ENCODE measurements at regions not wholly inside any gene's neighbourhood (a gene's known extent, or its start where the extent isn't known, plus 50 kb on each side); places are given as distances from the start of the nearest gene placed in this dataset.

DNA sequence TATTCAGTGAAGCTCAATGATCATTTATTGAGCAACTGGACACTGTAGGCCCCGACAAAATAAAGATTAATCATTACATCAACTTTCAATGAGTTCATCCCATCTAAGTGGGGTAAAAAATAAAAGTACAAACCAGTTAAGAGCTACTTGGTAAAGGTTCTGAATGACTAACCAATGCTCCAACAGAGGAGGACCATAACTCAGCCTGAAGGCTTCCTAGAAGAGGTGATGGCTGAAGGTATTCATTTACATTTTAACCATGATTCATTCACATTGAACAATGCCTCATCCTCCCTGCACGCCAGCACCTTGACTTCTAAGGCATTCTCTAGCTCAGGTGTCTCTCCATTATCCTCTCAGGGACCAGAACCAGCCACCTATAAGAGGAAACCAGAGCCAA lies 201.4 kb downstream of the ZNF462 start:
- Histone ChIP-seq H3K4me3 (no peak overlapping the region), H3K9me3 (no peaks in the 10 kb centered on the region), H3K27me3 (no peaks in the 10 kb centered on the region), H3K27ac (no peak overlapping the region), H3K36me3 (no peaks in the 10 kb centered on the region), H3K9ac (ENCODE audit: low read depth in 2 of 2, low read length in 2 of 2) (no peak overlapping the region), H3K4me1 (no peaks in the 10 kb centered on the region)
- TF ChIP-seq CTCF (IDR thresholded peaks at IDR 0.05): no peak
- intact Hi-C loops (cut with DNase I): loop anchor here (10.0 kb wide), 1 partner anchor 200 kb away; the partner anchor contains the start of gene ZNF462
- no peak for DNase-seq

GRCh38 chr9:107065549-107065948 lies 202.6 kb downstream of the ZNF462 start:
- H3K4me3 ChIP-seq: no peak overlapping the region
- no peak overlapping the region for H3K9ac ChIP-seq (ENCODE audit: low read depth in 2 of 2, low read length in 2 of 2)
- H3K9me3 ChIP-seq: no peaks in the 10 kb centered on the region
- H3K27me3 ChIP-seq: no peaks in the 10 kb centered on the region
- no peaks in the 10 kb centered on the region for H3K4me1 ChIP-seq
- no peak for TF ChIP-seq CTCF (IDR thresholded peaks at IDR 0.05)
- intact Hi-C loops (cut with DNase I): loop anchor here (10.0 kb wide), 1 partner anchor 201 kb away; the partner anchor contains the start of gene ZNF462
- DNase-seq: no peak
- H3K27ac ChIP-seq: no peak overlapping the region
- H3K36me3 ChIP-seq: no peaks in the 10 kb centered on the region

- H3K27me3 ChIP-seq: no peaks in the 10 kb centered on the region
- TF ChIP-seq CTCF (IDR thresholded peaks at IDR 0.05): no peak
- intact Hi-C loops (cut with DNase I): loop anchor here (10.0 kb wide), 1 partner anchor 203 kb away; the partner anchor contains the start of gene ZNF462
- no peaks in the 10 kb centered on the region for H3K9me3 ChIP-seq
- DNase-seq: peak; percentile 80
- no peaks in the 10 kb centered on the region for H3K36me3 ChIP-seq
- no peak overlapping the region for H3K4me3 ChIP-seq
- peak overlapping the region; percentile 87 for H3K27ac ChIP-seq
- no peaks in the 10 kb centered on the region for H3K4me1 ChIP-seq
- H3K9ac ChIP-seq (ENCODE audit: low read depth in 2 of 2, low read length in 2 of 2): peak overlapping the region in 1 of 2 donors; percentile 54
Measured at GRCh38 chr9:107067739-107068416, 204.9 kb downstream of the ZNF462 start.

DNA sequence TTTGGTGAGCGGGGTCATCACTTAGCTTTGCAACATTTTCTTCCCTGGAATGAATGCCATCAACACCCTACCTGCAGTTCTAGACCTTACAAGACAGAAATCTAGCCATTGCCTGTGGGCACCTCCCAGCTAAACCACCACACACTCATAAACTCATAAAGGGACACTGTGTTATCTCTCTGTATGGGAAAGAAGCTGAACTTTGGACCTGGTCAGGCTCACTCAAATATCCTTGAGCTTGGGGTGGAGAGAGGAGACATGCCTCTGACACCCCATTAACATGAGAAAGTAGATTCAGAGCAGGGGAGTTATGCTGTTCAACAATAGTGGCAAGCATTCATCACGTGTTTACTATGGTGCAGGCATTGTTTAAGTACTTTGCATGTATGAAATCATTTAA lies 205.6 kb downstream of the ZNF462 start:
- no peaks in the 10 kb centered on the region for H3K36me3 ChIP-seq
- H3K27me3 ChIP-seq: no peaks in the 10 kb centered on the region
- no peaks in the 10 kb centered on the region for H3K4me1 ChIP-seq
- no peak overlapping the region for H3K4me3 ChIP-seq
- peak overlapping the region; percentile 87 for H3K27ac ChIP-seq
- no peak for TF ChIP-seq CTCF (IDR thresholded peaks at IDR 0.05)
- H3K9ac ChIP-seq (ENCODE audit: low read depth in 2 of 2, low read length in 2 of 2): peak overlapping the region in 1 of 2 donors; percentile 54
- intact Hi-C loops (cut with DNase I): loop anchor here (10.0 kb wide), 1 partner anchor 204 kb away; the partner anchor contains the start of gene ZNF462
- DNase-seq: peak; percentile 77
- no peaks in the 10 kb centered on the region for H3K9me3 ChIP-seq

- Histone ChIP-seq H3K36me3 (no peaks in the 10 kb centered on the region), H3K9ac (ENCODE audit: low read depth in 2 of 2, low read length in 2 of 2) (no peak overlapping the region), H3K27ac (no peak overlapping the region), H3K4me1 (no peaks in the 10 kb centered on the region), H3K27me3 (no peaks in the 10 kb centered on the region), H3K9me3 (no peaks in the 10 kb centered on the region), H3K4me3 (no peak overlapping the region)
- intact Hi-C loops (cut with DNase I): no loop called here
- no peak for TF ChIP-seq CTCF (IDR thresholded peaks at IDR 0.05)
- DNase-seq: no peak
Measured at GRCh38 chr9:107070586-107070985, 207.6 kb downstream of the ZNF462 start.
